ENCODE measurements at regions not wholly inside any gene's neighbourhood (a gene's known extent, or its start where the extent isn't known, plus 50 kb on each side); places are given as distances from the start of the nearest gene placed in this dataset.
A peak's percentile ranks its signal among the peaks of the same experiment; 100 is the strongest.

- no peak overlapping the region for H3K27ac ChIP-seq
- H3K36me3 ChIP-seq, result no peaks in the 10 kb centered on the region
Observed at GRCh38 chr14:65954942-65955341, 531.2 kb upstream of the CCDC196 start.

DNA sequence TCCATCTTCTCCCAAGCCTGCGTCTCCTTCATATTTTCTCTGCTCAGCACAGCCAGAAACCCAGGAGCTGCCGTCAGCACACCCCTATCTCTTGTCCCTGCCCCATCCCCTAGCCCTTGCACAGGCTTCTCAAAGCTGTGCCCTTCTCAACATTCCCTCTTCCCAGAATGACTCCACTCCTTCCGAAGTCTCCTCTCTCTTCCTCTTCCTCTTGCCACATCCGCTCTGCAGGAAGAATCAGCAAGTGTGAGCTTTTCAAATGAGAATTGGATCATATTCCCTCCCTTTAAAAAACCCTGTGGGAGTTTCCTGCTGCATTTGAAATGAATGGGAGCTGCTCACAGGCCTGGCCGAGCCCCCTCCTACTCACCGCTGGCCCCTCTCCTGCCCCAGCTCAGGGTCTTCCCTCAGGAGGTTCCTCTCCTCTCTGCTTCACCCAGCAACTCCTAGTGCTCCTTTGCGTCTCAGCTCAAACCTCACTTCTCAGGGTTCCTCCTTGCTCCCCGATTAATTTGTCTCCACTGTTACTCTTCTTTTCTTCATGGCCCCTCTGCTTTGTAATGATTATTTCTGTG is 528.5 kb upstream of the CCDC196 start:
- Histone ChIP-seq H3K27me3 (no peaks in the 10 kb centered on the region), H3K36me3 (no peaks in the 10 kb centered on the region), H3K9me3 (no peaks in the 10 kb centered on the region), H3K27ac (no peak overlapping the region), H3K4me3 (no peak overlapping the region), H3K4me1 (no peaks in the 10 kb centered on the region)
- no peak for DNase-seq
- TF ChIP-seq POLR2A (IDR thresholded peaks at IDR 0.05), result no peak
- TF ChIP-seq, protein P1, sequence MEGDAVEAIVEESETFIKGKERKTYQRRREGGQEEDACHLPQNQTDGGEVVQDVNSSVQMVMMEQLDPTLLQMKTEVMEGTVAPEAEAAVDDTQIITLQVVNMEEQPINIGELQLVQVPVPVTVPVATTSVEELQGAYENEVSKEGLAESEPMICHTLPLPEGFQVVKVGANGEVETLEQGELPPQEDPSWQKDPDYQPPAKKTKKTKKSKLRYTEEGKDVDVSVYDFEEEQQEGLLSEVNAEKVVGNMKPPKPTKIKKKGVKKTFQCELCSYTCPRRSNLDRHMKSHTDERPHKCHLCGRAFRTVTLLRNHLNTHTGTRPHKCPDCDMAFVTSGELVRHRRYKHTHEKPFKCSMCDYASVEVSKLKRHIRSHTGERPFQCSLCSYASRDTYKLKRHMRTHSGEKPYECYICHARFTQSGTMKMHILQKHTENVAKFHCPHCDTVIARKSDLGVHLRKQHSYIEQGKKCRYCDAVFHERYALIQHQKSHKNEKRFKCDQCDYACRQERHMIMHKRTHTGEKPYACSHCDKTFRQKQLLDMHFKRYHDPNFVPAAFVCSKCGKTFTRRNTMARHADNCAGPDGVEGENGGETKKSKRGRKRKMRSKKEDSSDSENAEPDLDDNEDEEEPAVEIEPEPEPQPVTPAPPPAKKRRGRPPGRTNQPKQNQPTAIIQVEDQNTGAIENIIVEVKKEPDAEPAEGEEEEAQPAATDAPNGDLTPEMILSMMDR (IDR thresholded peaks at IDR 0.05), result no peak

More at GRCh38 chr14:65954942-65955341, 531.2 kb upstream of the CCDC196 start:
- H3K9me3 ChIP-seq, result no peaks in the 10 kb centered on the region
- no peak for DNase-seq
- no peaks in the 10 kb centered on the region for H3K4me1 ChIP-seq
- no peak overlapping the region for H3K4me3 ChIP-seq
- no peaks in the 10 kb centered on the region for H3K27me3 ChIP-seq
- no peak for TF ChIP-seq POLR2A (IDR thresholded peaks at IDR 0.05)
- TF ChIP-seq, protein P1 (IDR thresholded peaks at IDR 0.05), result no peak

- H3K9me3 ChIP-seq, result no peaks in the 10 kb centered on the region
- H3K4me1 ChIP-seq, result no peaks in the 10 kb centered on the region
- TF ChIP-seq, protein P1 (IDR thresholded peaks at IDR 0.05), result peak; percentile 26 to 64 (median 58)
- no peak for TF ChIP-seq POLR2A (IDR thresholded peaks at IDR 0.05)
- no peak overlapping the region for H3K27ac ChIP-seq
- H3K36me3 ChIP-seq, result no peaks in the 10 kb centered on the region
- no peak overlapping the region for H3K4me3 ChIP-seq
- no peak for DNase-seq
- no peaks in the 10 kb centered on the region for H3K27me3 ChIP-seq
Observed at GRCh38 chr14:65958664-65959562, 527.3 kb upstream of the CCDC196 start.

- Histone ChIP-seq H3K9me3 (no peaks in the 10 kb centered on the region), H3K4me1 (no peaks in the 10 kb centered on the region), H3K4me3 (no peak overlapping the region), H3K27me3 (no peaks in the 10 kb centered on the region), H3K27ac (no peak overlapping the region), H3K36me3 (no peaks in the 10 kb centered on the region)
- TF ChIP-seq, protein P1 (IDR thresholded peaks at IDR 0.05), result peak in 1 of 6 experiments; percentile 11
- TF ChIP-seq POLR2A (IDR thresholded peaks at IDR 0.05), result no peak
- DNase-seq, result no peak
Observed at GRCh38 chr14:65959563-65960024, 526.6 kb upstream of the CCDC196 start.

DNA sequence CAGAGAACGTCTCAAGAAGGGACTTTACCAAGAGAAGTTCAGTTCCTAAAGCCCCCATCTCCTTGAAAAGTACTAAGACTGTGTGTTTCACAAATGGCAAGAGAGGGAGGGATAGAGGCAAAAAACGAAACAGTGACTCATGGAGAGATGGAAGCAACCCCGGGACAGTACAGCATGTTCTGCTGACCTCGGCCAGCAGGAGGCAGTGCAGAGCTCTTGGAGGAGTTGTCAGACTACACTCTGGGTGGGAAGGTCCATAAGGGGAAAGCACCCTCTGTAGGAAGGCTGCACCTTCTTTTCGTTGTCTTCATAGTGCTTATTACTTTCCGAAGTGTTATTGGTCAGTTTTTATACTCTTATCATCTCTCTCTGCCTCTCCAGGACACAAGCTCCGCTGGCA is 525.2 kb upstream of the CCDC196 start:
- Histone ChIP-seq H3K36me3 (no peaks in the 10 kb centered on the region), H3K27me3 (no peaks in the 10 kb centered on the region), H3K4me1 (no peaks in the 10 kb centered on the region), H3K27ac (no peak overlapping the region), H3K4me3 (no peak overlapping the region), H3K9me3 (no peaks in the 10 kb centered on the region)
- DNase-seq, result peak in 2 of 3 donors; percentile 78
- no peak for TF ChIP-seq POLR2A (IDR thresholded peaks at IDR 0.05)
- TF ChIP-seq, protein P1 (IDR thresholded peaks at IDR 0.05), result peak in 4 of 6 experiments; percentile 52 to 63 (median 56)

Measured in Peyer's patch (tissue), 4 donors.